H1 (cell line): ENCODE measurements at regions not wholly inside any gene's neighbourhood (a gene's known extent, or its start where the extent isn't known, plus 50 kb on each side); places are given as distances from the start of the nearest gene placed in this dataset.

Experiments
- FOSL1 ChIP-seq: IDR thresholded peaks from 2 replicates; pipeline ENCODE4 v1.6.1; 2011; ENCODE audit warnings: mild to moderate bottlenecking, low read depth, low read length, moderate library complexity; ENCODE audit not compliant: insufficient read depth
- TF ChIP-seq, protein P1 (sequence below): fragments of 300-600 bp; sonication (generic); IDR thresholded peaks from 2 replicates; pipeline ENCODE4 v1.7.1; 2012; ENCODE audit warnings: low read length, moderate library complexity, mild to moderate bottlenecking, inconsistent platforms; ENCODE audit not compliant: insufficient replicate concordance

DNA sequence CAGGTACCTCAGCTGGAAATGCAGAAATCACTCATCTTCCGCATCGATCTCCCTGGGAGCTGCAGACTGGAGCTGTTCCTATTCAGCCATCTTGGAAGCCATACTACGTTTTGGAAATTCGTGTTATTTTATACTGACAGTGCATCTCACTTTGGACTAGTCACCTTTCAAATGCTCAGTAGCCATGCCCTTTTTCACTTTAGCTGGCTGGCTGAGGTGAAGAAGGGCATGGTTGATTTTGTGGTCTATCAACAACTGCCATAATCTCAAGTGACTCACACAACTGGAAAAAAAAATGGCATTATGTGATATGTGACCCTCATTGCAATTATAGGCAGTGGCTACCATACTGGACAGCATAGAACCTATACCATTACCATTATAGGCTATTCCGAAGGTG, 100.5 kb downstream of the CCDC71L start (continued):
- TF ChIP-seq, protein P1, sequence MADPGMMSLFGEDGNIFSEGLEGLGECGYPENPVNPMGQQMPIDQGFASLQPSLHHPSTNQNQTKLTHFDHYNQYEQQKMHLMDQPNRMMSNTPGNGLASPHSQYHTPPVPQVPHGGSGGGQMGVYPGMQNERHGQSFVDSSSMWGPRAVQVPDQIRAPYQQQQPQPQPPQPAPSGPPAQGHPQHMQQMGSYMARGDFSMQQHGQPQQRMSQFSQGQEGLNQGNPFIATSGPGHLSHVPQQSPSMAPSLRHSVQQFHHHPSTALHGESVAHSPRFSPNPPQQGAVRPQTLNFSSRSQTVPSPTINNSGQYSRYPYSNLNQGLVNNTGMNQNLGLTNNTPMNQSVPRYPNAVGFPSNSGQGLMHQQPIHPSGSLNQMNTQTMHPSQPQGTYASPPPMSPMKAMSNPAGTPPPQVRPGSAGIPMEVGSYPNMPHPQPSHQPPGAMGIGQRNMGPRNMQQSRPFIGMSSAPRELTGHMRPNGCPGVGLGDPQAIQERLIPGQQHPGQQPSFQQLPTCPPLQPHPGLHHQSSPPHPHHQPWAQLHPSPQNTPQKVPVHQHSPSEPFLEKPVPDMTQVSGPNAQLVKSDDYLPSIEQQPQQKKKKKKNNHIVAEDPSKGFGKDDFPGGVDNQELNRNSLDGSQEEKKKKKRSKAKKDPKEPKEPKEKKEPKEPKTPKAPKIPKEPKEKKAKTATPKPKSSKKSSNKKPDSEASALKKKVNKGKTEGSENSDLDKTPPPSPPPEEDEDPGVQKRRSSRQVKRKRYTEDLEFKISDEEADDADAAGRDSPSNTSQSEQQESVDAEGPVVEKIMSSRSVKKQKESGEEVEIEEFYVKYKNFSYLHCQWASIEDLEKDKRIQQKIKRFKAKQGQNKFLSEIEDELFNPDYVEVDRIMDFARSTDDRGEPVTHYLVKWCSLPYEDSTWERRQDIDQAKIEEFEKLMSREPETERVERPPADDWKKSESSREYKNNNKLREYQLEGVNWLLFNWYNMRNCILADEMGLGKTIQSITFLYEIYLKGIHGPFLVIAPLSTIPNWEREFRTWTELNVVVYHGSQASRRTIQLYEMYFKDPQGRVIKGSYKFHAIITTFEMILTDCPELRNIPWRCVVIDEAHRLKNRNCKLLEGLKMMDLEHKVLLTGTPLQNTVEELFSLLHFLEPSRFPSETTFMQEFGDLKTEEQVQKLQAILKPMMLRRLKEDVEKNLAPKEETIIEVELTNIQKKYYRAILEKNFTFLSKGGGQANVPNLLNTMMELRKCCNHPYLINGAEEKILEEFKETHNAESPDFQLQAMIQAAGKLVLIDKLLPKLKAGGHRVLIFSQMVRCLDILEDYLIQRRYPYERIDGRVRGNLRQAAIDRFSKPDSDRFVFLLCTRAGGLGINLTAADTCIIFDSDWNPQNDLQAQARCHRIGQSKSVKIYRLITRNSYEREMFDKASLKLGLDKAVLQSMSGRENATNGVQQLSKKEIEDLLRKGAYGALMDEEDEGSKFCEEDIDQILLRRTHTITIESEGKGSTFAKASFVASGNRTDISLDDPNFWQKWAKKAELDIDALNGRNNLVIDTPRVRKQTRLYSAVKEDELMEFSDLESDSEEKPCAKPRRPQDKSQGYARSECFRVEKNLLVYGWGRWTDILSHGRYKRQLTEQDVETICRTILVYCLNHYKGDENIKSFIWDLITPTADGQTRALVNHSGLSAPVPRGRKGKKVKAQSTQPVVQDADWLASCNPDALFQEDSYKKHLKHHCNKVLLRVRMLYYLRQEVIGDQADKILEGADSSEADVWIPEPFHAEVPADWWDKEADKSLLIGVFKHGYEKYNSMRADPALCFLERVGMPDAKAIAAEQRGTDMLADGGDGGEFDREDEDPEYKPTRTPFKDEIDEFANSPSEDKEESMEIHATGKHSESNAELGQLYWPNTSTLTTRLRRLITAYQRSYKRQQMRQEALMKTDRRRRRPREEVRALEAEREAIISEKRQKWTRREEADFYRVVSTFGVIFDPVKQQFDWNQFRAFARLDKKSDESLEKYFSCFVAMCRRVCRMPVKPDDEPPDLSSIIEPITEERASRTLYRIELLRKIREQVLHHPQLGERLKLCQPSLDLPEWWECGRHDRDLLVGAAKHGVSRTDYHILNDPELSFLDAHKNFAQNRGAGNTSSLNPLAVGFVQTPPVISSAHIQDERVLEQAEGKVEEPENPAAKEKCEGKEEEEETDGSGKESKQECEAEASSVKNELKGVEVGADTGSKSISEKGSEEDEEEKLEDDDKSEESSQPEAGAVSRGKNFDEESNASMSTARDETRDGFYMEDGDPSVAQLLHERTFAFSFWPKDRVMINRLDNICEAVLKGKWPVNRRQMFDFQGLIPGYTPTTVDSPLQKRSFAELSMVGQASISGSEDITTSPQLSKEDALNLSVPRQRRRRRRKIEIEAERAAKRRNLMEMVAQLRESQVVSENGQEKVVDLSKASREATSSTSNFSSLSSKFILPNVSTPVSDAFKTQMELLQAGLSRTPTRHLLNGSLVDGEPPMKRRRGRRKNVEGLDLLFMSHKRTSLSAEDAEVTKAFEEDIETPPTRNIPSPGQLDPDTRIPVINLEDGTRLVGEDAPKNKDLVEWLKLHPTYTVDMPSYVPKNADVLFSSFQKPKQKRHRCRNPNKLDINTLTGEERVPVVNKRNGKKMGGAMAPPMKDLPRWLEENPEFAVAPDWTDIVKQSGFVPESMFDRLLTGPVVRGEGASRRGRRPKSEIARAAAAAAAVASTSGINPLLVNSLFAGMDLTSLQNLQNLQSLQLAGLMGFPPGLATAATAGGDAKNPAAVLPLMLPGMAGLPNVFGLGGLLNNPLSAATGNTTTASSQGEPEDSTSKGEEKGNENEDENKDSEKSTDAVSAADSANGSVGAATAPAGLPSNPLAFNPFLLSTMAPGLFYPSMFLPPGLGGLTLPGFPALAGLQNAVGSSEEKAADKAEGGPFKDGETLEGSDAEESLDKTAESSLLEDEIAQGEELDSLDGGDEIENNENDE, result no peak
- TF ChIP-seq FOSL1, result no peak
